DND-41 (cell line): ENCODE measurements at regions not wholly inside any gene's neighbourhood (a gene's known extent, or its start where the extent isn't known, plus 50 kb on each side); places are given as distances from the start of the nearest gene placed in this dataset.

Experiments
- ATAC-seq: fragments of 200-7000 bp; cut with Tn5 transposase; 3 replicates; pipeline ENCODE4 v1.9.1; 2021; ENCODE audit warnings: low read depth; ENCODE audit not compliant: insufficient read depth
- DNase-seq: peaks from one replicate; pipeline ENCODE4 v3.0.0-alpha.2; 2020
- H2AFZ ChIP-seq: 2 replicates; pipeline ENCODE4 v1.6.0; 2012; ENCODE audit warnings: low read depth, low read length
- H3K27ac ChIP-seq: 2 replicates; pipeline ENCODE4 v1.5.1; 2012; ENCODE audit warnings: low read length, inconsistent platforms
- H3K27me3 ChIP-seq: fragments of 200-600 bp; sonication (generic); 2 replicates; pipeline ENCODE4 v1.6.0; 2012; ENCODE audit warnings: low read length, mild to moderate bottlenecking, inconsistent platforms; ENCODE audit not compliant: insufficient read depth, poor library complexity
- H3K36me3 ChIP-seq: 2 replicates; pipeline ENCODE4 v1.5.1; 2012; ENCODE audit warnings: low read length, inconsistent platforms; ENCODE audit not compliant: insufficient read depth
- H3K4me1 ChIP-seq: 2 replicates; pipeline ENCODE4 v1.5.1; 2012; ENCODE audit warnings: mild to moderate bottlenecking, low read length; ENCODE audit not compliant: insufficient read depth
- H3K4me2 ChIP-seq: 2 replicates; pipeline ENCODE4 v1.6.0; 2012; ENCODE audit warnings: mild to moderate bottlenecking, moderate library complexity, low read length, inconsistent platforms; ENCODE audit not compliant: insufficient read depth
- H3K4me3 ChIP-seq, 2 experiments: fragments of 200-600 bp in 1 of 2; shearing (Covaris generic) in 1 of 2; 2 replicates each; pipeline ENCODE4 v1.5.1; 2012 to 2016; ENCODE audit warnings: inconsistent platforms in 2 of 2, low read length in 2 of 2, mild to moderate bottlenecking in 2 of 2, low read depth in 1 of 2, moderate library complexity in 1 of 2
- H3K79me2 ChIP-seq: 2 replicates; pipeline ENCODE4 v1.6.0; 2012; ENCODE audit warnings: low read length, inconsistent platforms; ENCODE audit not compliant: insufficient read depth
- H3K9ac ChIP-seq: 2 replicates; pipeline ENCODE4 v1.6.0; 2012; ENCODE audit warnings: low read depth, mild to moderate bottlenecking, inconsistent platforms, low read length, moderate library complexity
- H3K9me3 ChIP-seq: 2 replicates; pipeline ENCODE4 v1.5.1; 2012; ENCODE audit warnings: low read length, moderate library complexity, mild to moderate bottlenecking, inconsistent platforms; ENCODE audit not compliant: insufficient read depth, severe bottlenecking
- H4K20me1 ChIP-seq: 2 replicates; pipeline ENCODE4 v1.6.0; 2012; ENCODE audit warnings: low read length; ENCODE audit not compliant: insufficient read depth
- EZH2 ChIP-seq: IDR thresholded peaks from 3 replicates; pipeline ENCODE4 v1.6.1; 2012; ENCODE audit warnings: borderline replicate concordance, low read depth, mild to moderate bottlenecking, moderate library complexity, low read length, inconsistent platforms; ENCODE audit not compliant: severe bottlenecking
- TF ChIP-seq, protein P1 (sequence below): IDR thresholded peaks from 2 replicates; pipeline ENCODE4 v1.5.1; 2012; ENCODE audit warnings: borderline replicate concordance, low read length, moderate library complexity, mild to moderate bottlenecking; ENCODE audit not compliant: poor library complexity, severe bottlenecking; ENCODE audit errors: extremely low read depth

DNA sequence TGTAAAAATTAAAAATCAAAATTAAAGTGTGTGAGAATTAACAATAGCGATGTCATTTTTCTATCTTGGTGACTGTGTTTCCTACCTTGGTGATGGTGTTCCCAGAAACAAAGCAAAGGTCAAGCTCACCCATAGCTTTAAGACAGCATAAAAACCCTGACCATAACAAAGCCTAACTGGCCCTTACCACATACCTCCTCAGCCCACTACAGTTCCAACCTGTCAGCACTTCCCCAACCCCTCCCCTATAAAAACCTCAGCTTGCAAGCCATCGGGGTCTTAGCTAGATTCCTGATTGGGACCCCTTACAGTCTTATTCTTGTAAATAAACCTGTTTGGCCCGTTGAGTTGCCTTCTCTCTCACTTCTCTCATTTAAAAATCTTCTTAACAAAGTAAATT lies 484.4 kb upstream of the PCDH20 start:
- Histone ChIP-seq H3K27ac (no peak overlapping the region), H3K79me2 (no peaks in the 10 kb centered on the region), H3K36me3 (no peaks in the 10 kb centered on the region), H2AFZ (no peak overlapping the region), H3K4me3 (no peak overlapping the region), H3K9ac (no peak overlapping the region), H3K27me3 (no peaks in the 10 kb centered on the region), H3K4me1 (no peaks in the 10 kb centered on the region), H3K9me3 (no peaks in the 10 kb centered on the region), H3K4me2 (no peak overlapping the region), H4K20me1 (no peaks in the 10 kb centered on the region)
- DNase-seq (no peak), ATAC-seq (no peak)
- TF ChIP-seq, protein P1, sequence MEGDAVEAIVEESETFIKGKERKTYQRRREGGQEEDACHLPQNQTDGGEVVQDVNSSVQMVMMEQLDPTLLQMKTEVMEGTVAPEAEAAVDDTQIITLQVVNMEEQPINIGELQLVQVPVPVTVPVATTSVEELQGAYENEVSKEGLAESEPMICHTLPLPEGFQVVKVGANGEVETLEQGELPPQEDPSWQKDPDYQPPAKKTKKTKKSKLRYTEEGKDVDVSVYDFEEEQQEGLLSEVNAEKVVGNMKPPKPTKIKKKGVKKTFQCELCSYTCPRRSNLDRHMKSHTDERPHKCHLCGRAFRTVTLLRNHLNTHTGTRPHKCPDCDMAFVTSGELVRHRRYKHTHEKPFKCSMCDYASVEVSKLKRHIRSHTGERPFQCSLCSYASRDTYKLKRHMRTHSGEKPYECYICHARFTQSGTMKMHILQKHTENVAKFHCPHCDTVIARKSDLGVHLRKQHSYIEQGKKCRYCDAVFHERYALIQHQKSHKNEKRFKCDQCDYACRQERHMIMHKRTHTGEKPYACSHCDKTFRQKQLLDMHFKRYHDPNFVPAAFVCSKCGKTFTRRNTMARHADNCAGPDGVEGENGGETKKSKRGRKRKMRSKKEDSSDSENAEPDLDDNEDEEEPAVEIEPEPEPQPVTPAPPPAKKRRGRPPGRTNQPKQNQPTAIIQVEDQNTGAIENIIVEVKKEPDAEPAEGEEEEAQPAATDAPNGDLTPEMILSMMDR, result no peak

DNA sequence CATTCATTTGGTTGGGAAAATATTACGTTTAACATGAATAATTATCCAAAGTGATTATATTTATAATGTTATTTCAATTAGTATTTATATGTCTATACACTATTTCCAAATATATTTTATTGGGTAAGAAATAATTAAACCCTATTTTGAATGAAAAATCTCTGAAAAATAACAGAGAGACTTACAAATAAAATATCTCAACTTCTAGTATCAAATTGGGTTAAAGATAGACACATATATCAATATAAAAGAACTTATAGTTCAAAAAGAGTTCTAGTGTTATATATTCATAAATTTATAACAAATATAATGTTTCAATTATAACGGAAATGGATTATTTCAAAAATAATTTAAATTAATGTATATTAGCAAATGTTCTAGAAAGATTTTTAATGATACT lies 482.6 kb upstream of the PCDH20 start:
- no peak overlapping the region for H3K4me2 ChIP-seq
- ATAC-seq, result no peak
- TF ChIP-seq, protein P1, result no peak
- H3K79me2 ChIP-seq, result no peaks in the 10 kb centered on the region
- H4K20me1 ChIP-seq, result no peaks in the 10 kb centered on the region
- no peaks in the 10 kb centered on the region for H3K9me3 ChIP-seq
- H2AFZ ChIP-seq, result no peak overlapping the region
- no peak overlapping the region for H3K9ac ChIP-seq
- H3K4me1 ChIP-seq, result no peaks in the 10 kb centered on the region
- H3K27ac ChIP-seq, result no peak overlapping the region
- no peak overlapping the region for H3K4me3 ChIP-seq
- no peaks in the 10 kb centered on the region for H3K36me3 ChIP-seq
- DNase-seq, result no peak
- no peaks in the 10 kb centered on the region for H3K27me3 ChIP-seq

DNA sequence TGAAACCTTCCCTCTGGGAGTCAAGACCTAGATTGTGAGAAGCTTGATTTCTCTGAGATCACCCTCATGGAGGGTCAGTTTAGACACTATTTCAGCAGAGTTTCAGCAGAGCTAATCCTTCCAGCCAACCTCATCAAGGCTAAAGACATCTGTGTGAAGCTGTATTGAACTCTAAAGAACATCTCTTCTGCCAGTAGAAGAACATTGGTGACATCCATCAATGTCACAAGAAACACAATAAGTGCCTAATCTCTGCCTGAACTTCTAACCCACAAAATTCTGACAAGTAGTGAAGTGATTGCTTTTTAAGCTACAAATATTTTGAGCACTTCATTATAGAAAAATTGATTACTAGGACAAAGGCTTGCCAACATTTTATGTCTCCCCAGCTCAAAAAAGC lies 475.8 kb upstream of the PCDH20 start:
- no peak for TF ChIP-seq EZH2
- TF ChIP-seq, protein P1, result no peak
- Histone ChIP-seq H4K20me1 (no peaks in the 10 kb centered on the region), H3K9ac (no peak overlapping the region), H3K27me3 (no peaks in the 10 kb centered on the region), H3K36me3 (no peaks in the 10 kb centered on the region), H3K4me3 (no peak overlapping the region), H3K4me1 (no peaks in the 10 kb centered on the region), H3K9me3 (no peaks in the 10 kb centered on the region), H3K27ac (no peak overlapping the region), H2AFZ (no peak overlapping the region), H3K79me2 (no peaks in the 10 kb centered on the region), H3K4me2 (no peak overlapping the region)
- DNase-seq (no peak), ATAC-seq (no peak)

DNA sequence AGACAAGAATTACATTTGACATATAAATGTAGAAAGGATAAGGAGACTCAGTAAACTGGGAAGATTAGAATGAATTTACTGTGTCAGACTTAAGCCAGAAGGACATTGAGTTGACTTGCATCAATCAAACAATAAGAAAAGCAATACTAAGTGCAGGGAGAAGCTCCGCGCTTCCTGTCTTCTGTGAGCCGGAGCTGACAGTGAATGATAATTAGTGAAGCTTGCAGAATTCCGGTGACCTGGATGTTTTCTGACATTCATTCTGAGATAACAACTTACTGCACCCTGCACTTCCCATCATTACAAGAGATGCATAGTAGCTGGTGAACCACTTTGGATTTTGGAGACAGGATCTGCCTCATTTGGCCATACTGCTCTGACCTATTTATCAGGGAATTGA lies 469.2 kb upstream of the PCDH20 start:
- Histone ChIP-seq H2AFZ (no peak overlapping the region), H4K20me1 (no peaks in the 10 kb centered on the region), H3K4me1 (no peaks in the 10 kb centered on the region), H3K27me3 (no peaks in the 10 kb centered on the region), H3K79me2 (no peaks in the 10 kb centered on the region), H3K27ac (no peak overlapping the region), H3K4me3 (no peak overlapping the region), H3K4me2 (no peak overlapping the region), H3K9me3 (no peaks in the 10 kb centered on the region), H3K9ac (no peak overlapping the region), H3K36me3 (no peaks in the 10 kb centered on the region)
- no peak for DNase-seq
- TF ChIP-seq, protein P1, result no peak
- TF ChIP-seq EZH2, result no peak
- ATAC-seq, result no peak
